Stimulated activated naive B cell treated with anti-CD40 and anti-IgM and Interleukin-4, amounts not matched to agents 10 μg/mL and 1 μg/mL and 100 μg/mL, for 72 hours (primary cell): ENCODE measurements at regions not wholly inside any gene's neighbourhood (a gene's known extent, or its start where the extent isn't known, plus 50 kb on each side); places are given as distances from the start of the nearest gene placed in this dataset.

Experiments
- ATAC-seq, 2 donors: fragments of 150-1000 bp; cut with Tn5 transposase; replicated peaks; 2 replicates each; pipeline ENCODE4 v1.10.0; 2021; ENCODE audit warnings: moderate library complexity in 1 of 2
- DNase-seq: peaks from one replicate; pipeline ENCODE4 v3.0.0; 2021
- H3K27ac Mint-ChIP-seq: one replicate; pipeline ENCODE4 v1.8.0; 2022; ENCODE audit warnings: mild to moderate bottlenecking, mixed read lengths
- H3K27me3 Mint-ChIP-seq, 2 donors: one replicate each; pipeline ENCODE4 v1.8.0; 2022; ENCODE audit warnings: mixed read lengths in 2 of 2
- H3K36me3 Mint-ChIP-seq, 2 donors: one replicate each; pipeline ENCODE4 v1.8.0; 2022; ENCODE audit warnings: mixed read lengths in 2 of 2, mild to moderate bottlenecking in 1 of 2
- H3K4me1 Mint-ChIP-seq, 2 donors: one replicate each; pipeline ENCODE4 v1.8.0; 2022; ENCODE audit warnings: mixed read lengths in 2 of 2, mild to moderate bottlenecking in 1 of 2
- H3K4me3 Mint-ChIP-seq, 2 donors: one replicate each; pipeline ENCODE4 v1.8.0; 2022; ENCODE audit warnings: mild to moderate bottlenecking in 2 of 2, mixed read lengths in 2 of 2, moderate library complexity in 1 of 2
- H3K9me3 Mint-ChIP-seq, 2 donors: one replicate each; pipeline ENCODE4 v1.8.0; 2022; ENCODE audit warnings: mixed read lengths in 2 of 2, mild to moderate bottlenecking in 1 of 2

GRCh38 chr11:116482716-116483115 is 290.1 kb downstream of the BUD13 start:
- Mint-ChIP-seq H3K27ac (no peak overlapping the region), H3K4me1 (no peaks in the 10 kb centered on the region), H3K4me3 (no peak overlapping the region), H3K36me3 (no peaks in the 10 kb centered on the region), H3K27me3 (peaks cover 12 to 15% of the 10 kb centered on the region in 2 donors), H3K9me3 (no peaks in the 10 kb centered on the region)
- no peak for ATAC-seq
- DNase-seq = no peak

DNA sequence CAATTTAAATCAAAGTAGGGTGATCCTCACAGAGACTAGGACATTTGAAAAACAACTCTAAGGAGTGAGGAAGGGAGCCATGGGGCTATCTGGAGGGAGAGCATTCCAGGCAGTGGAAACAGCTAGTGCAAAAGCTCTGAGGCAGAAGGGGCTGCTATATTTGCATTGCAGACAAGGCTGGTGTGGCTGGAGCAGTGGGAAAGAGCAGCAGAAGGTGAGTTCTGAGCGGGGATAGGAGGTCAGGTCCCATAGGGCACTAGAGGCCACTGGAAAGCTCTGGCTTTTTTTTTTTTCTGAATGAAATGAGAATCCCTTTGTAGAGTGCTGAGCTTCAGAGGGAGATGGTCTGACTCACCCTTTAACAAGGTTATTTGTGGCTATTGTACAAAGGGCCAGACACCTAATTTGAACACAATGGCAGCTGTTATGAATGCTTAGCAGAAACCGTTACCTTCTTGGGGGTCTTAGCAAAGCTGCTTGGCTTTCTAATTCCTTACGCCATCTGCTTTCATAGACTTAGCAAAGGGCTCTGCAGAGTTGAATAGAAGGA is 291.6 kb downstream of the BUD13 start:
- ATAC-seq (no peak), DNase-seq (no peak)
- Mint-ChIP-seq H3K9me3 (no peaks in the 10 kb centered on the region), H3K4me3 (no peak overlapping the region), H3K4me1 (no peaks in the 10 kb centered on the region), H3K36me3 (no peaks in the 10 kb centered on the region), H3K27ac (no peak overlapping the region), H3K27me3 (peaks cover 5 to 14% of the 10 kb centered on the region in 2 donors)

DNA sequence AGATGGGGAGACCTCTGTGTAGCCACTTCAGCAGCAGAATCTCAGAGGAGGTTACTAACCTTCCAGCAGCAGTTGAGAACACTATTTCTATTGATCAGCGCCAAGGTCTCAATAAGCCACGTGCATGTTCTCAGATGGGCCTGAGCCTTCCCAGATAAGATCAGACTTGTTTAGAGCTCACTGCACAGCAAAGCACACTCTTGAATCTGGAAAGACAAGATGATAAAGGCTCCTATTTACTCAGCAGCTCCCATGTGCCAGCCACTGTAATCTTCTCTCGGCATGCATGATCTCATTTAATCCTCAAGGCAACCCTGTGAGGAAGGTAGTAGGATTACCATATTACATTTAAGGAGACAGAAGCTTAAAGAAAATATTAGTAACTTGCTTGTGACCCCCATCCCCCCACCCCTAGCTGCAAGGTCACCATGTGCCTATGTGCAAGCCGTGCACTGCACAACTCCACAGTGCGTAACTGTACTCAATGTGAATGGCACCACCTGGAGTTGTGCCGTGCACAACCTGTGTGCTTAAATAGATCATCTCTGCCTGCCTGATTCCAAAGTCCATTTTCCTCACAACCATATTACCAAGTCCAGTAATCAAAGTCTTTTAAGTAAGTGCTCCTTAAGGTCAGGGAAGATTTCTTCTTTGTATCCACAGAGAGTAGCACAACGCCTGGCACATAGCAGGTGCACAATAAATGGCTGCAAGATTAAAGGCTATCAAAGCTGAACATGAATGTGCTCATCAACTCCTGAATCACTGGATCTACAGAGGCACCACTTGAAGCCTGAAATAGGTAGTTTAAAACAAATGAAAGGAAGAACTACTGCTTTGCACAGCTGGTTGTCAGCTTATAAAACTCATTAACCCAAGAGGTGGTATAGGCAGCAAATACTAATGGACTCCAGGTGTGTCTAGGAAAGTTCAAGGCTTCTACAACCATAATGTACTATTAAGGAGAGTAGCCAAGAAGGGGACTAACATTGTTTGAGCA is 293.8 kb downstream of the BUD13 start:
- H3K27ac Mint-ChIP-seq = no peak overlapping the region
- ATAC-seq (no peak), DNase-seq (no peak)
- H3K9me3 Mint-ChIP-seq = no peaks in the 10 kb centered on the region
- H3K4me3 Mint-ChIP-seq = no peak overlapping the region
- H3K36me3 Mint-ChIP-seq = no peaks in the 10 kb centered on the region
- H3K4me1 Mint-ChIP-seq = no peaks in the 10 kb centered on the region
- peaks cover 3 to 7% of the 10 kb centered on the region in 2 donors for H3K27me3 Mint-ChIP-seq

DNA sequence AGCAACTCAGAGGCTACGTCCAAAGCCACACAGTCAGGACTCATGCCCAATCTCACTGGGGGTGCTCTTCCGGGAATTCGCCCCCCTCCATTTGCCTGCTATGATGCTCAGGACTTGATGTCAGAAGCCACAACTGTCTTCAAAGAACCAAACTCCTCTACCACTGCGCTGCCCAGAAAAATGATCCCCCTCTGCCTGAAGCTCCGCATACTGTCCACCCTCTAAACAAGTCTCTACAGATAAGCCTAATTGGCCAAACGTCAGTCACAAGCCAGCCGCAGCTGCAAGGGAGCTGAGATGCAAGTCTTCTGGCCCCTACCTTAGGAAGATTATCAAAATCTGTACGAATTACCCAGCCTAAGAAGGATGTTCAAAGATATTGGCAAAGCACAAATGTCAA is 294.6 kb downstream of the BUD13 start:
- DNase-seq = no peak
- peaks cover 4 to 10% of the 10 kb centered on the region in 2 donors for H3K27me3 Mint-ChIP-seq
- H3K9me3 Mint-ChIP-seq = no peaks in the 10 kb centered on the region
- ATAC-seq = no peak
- H3K4me3 Mint-ChIP-seq = no peak overlapping the region
- no peak overlapping the region for H3K27ac Mint-ChIP-seq
- H3K36me3 Mint-ChIP-seq = no peaks in the 10 kb centered on the region
- no peaks in the 10 kb centered on the region for H3K4me1 Mint-ChIP-seq

GRCh38 chr11:116473790-116474346 is 298.9 kb downstream of the BUD13 start:
- ATAC-seq (no peak), DNase-seq (no peak)
- Mint-ChIP-seq H3K9me3 (peaks cover 0 to 4% of the 10 kb centered on the region in 2 donors), H3K27me3 (peaks cover 13 to 17% of the 10 kb centered on the region in 2 donors), H3K27ac (no peak overlapping the region), H3K4me1 (no peaks in the 10 kb centered on the region), H3K36me3 (no peaks in the 10 kb centered on the region), H3K4me3 (no peak overlapping the region)

DNA sequence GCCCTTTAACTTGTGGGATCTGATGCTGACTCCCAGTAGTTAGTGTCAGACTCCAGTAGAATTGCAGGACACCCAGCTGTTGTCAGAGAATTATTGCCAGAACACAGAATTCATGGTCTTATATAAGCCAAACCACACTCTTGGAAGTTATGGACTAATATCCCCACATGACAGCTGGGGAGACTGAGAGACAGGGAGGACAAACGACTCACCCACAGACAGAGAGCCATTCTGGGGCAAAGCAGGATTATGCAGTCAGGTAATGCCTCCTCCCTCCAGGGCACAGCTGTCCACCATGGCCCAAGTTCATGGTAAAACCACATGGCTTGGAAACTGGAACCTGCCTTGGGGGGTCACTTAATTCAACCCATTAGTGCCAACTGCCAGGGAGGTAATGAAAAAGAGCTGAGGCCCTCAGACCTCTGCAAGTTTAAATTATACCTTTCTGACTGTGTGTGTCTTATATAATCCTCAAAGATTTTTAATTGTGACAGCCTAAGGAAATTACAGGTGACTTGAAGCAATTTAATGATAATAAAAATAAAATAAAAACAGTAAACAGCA is 299.5 kb downstream of the BUD13 start:
- no peaks in the 10 kb centered on the region for H3K36me3 Mint-ChIP-seq
- H3K27ac Mint-ChIP-seq = no peak overlapping the region
- no peak overlapping the region for H3K4me3 Mint-ChIP-seq
- ATAC-seq = no peak
- peaks cover 16 to 20% of the 10 kb centered on the region in 2 donors for H3K27me3 Mint-ChIP-seq
- H3K4me1 Mint-ChIP-seq = no peaks in the 10 kb centered on the region
- DNase-seq = no peak
- H3K9me3 Mint-ChIP-seq = peaks cover 0 to 4% of the 10 kb centered on the region in 2 donors

DNA sequence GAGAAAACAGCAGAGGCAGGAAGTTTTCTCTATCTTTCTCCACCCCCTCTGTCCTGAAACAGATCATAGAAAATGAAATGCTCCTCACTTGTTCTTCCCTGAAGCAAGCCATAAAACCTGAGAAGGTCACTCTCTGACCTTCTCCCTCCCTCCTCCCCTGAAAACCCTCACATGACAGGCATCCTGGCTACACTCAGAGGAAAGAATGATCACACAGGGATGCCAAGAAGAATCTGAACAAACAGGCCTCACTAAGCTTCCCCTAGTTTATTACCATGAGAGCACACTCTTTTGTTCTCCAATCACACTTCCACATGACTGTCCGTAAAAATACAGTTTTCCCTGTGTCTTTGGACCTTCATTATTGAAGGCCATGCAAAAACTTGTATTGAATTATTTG is 300.1 kb downstream of the BUD13 start:
- DNase-seq (no peak), ATAC-seq (no peak)
- H3K36me3 Mint-ChIP-seq = no peaks in the 10 kb centered on the region
- H3K27me3 Mint-ChIP-seq = peaks cover 18 to 23% of the 10 kb centered on the region in 2 donors
- H3K4me1 Mint-ChIP-seq = no peaks in the 10 kb centered on the region
- H3K4me3 Mint-ChIP-seq = no peak overlapping the region
- H3K9me3 Mint-ChIP-seq = peaks cover 0 to 4% of the 10 kb centered on the region in 2 donors
- H3K27ac Mint-ChIP-seq = no peak overlapping the region

DNA sequence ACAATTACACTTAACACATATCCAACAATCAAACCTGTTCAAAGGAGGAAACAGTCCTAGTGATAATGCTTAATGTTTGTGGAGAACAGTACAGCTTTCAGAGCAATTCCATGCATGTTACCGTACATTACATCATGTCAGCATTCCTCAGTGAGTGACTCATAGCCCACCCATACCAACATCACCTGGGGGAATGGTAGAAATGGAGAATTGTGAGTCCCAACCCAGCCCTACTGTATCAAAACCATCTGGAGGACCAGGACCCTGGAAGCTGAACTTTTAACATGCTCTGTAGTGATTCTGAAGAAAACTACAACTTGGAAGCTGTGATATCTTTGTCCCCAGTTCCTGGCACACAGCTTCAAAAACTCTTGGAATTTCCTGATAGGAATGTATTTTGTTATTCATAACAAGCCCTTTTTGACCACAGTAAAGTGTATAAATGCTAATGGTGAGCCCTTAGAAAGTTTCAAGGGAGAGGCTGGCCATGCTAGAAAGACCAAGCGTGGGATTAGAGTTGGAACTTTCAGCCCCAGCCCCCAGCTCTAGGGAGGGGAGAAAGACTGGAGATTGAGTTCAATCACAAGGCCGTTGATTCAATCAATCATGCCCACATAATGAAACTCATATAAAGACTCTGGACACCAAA is 301.1 kb downstream of the BUD13 start:
- Mint-ChIP-seq H3K9me3 (peaks cover 0 to 4% of the 10 kb centered on the region in 2 donors), H3K4me3 (no peak overlapping the region), H3K4me1 (no peaks in the 10 kb centered on the region), H3K27ac (no peak overlapping the region), H3K27me3 (peaks cover 18 to 23% of the 10 kb centered on the region in 2 donors), H3K36me3 (no peaks in the 10 kb centered on the region)
- DNase-seq (no peak), ATAC-seq (no peak)

- peaks cover 18% of the 10 kb centered on the region in 2 donors for H3K27me3 Mint-ChIP-seq
- ATAC-seq (no peak), DNase-seq (no peak)
Measured at GRCh38 chr11:116468699-116469098, 304.1 kb downstream of the BUD13 start.

DNA sequence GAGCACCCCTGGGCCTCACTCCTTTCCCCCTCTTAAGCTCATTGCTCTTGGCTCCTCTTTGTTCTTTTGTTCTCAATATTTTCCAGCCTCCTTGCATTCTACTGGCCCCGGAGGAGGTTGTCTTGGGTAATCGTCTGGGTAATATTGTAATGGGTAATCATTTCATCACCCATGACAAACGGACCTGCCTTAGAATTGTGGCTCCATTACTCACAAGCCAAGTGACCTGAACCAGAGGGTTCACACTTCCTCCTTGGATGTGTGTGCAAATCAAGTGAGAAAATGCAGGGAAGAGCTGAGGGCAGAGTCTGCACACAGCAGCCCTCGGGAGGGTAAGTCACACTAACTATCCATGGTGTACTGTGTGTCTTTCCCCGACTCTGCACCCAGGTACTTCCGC is 305.0 kb downstream of the BUD13 start:
- H3K27me3 Mint-ChIP-seq = peaks cover 18% of the 10 kb centered on the region in 2 donors
- ATAC-seq (no peak), DNase-seq (no peak)
- peaks cover 0 to 4% of the 10 kb centered on the region in 2 donors for H3K9me3 Mint-ChIP-seq
- H3K4me1 Mint-ChIP-seq = no peaks in the 10 kb centered on the region
- H3K4me3 Mint-ChIP-seq = no peak overlapping the region
- no peak overlapping the region for H3K27ac Mint-ChIP-seq
- no peaks in the 10 kb centered on the region for H3K36me3 Mint-ChIP-seq

More at GRCh38 chr11:116468699-116469098, 304.1 kb downstream of the BUD13 start:
- peaks cover 0 to 4% of the 10 kb centered on the region in 2 donors for H3K9me3 Mint-ChIP-seq
- no peak overlapping the region for H3K4me3 Mint-ChIP-seq
- no peaks in the 10 kb centered on the region for H3K36me3 Mint-ChIP-seq
- no peaks in the 10 kb centered on the region for H3K4me1 Mint-ChIP-seq
- H3K27ac Mint-ChIP-seq = no peak overlapping the region

DNA sequence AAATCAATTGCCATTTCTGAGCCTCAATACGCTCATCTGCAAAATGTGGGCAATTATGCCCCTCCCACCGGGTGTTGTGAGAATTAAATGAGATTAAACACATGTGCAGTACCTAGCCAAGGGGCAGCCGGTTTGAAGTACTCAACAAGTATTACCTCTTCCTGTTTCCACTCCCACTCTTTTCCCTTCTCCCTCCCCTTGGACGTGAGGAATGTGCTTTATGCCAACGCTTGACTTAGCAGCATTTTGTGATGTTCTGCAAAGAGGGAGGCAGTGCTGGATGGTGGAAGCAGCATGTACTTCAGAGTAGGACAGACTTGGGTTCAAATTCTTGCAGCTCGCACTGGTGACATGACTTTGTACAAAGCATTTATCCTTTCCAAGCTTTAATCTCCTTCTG is 306.0 kb downstream of the BUD13 start:
- ATAC-seq = no peak
- Mint-ChIP-seq H3K27ac (no peak overlapping the region), H3K4me1 (no peaks in the 10 kb centered on the region), H3K4me3 (no peak overlapping the region), H3K27me3 (peaks cover 18% of the 10 kb centered on the region in 2 donors), H3K36me3 (no peaks in the 10 kb centered on the region), H3K9me3 (peaks cover 0 to 4% of the 10 kb centered on the region in 2 donors)
- no peak for DNase-seq

DNA sequence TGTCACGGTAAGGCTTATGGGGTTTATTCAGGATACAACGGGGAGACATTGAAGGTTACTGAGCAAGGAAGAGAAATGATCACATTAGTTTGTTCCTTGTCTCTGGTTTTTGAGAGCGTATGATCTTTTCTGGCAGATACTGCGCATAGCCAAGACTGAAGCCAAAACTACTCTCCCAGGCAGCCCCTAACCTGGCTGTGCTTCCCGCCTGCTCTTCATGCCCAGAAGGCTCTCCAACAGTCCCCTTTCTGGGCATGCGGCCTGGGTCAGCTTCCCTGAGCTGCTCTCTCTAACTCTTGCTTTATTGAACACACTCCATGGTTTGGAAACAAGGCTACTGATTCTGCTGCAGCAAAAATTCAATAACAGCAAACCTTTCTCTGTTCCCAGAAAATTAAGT is 306.6 kb downstream of the BUD13 start:
- Mint-ChIP-seq H3K4me1 (no peaks in the 10 kb centered on the region), H3K4me3 (no peak overlapping the region), H3K36me3 (no peaks in the 10 kb centered on the region), H3K27ac (no peak overlapping the region), H3K27me3 (peaks cover 18% of the 10 kb centered on the region in 2 donors), H3K9me3 (peaks cover 0 to 4% of the 10 kb centered on the region in 2 donors)
- ATAC-seq = no peak
- no peak for DNase-seq

- ATAC-seq (no peak), DNase-seq (no peak)
- Mint-ChIP-seq H3K4me3 (no peak overlapping the region), H3K27me3 (peaks cover 12 to 14% of the 10 kb centered on the region in 2 donors), H3K27ac (no peak overlapping the region), H3K9me3 (peaks cover 0 to 4% of the 10 kb centered on the region in 2 donors), H3K36me3 (no peaks in the 10 kb centered on the region), H3K4me1 (no peaks in the 10 kb centered on the region)
Measured at GRCh38 chr11:116465056-116465455, 307.7 kb downstream of the BUD13 start.

DNA sequence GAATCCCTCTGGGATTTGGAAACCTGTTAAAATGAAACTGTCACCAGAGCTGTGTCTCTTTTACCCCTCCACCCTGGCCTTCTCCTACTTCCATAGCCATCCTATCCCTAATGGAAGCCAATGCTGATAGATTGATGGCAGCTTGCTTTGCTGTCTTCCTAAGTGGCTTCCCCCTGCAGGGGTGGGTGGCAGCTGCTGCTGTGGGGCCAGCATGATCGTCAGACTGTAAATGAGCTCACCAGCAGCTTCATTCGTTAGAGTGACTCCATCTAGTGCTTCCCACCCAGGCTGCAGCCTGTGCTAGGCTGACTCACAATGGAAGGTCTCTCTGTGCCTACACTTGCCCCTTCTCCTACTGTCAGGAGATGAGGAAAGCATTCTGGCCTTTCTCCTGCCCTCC is 311.0 kb downstream of the BUD13 start:
- no peak for DNase-seq
- Mint-ChIP-seq H3K27me3 (peaks cover 7 to 18% of the 10 kb centered on the region in 2 donors), H3K4me3 (no peak overlapping the region), H3K4me1 (no peaks in the 10 kb centered on the region), H3K36me3 (no peaks in the 10 kb centered on the region), H3K27ac (no peak overlapping the region), H3K9me3 (no peaks in the 10 kb centered on the region)
- no peak for ATAC-seq
